ENCODE measurements at regions not wholly inside any gene's neighbourhood (a gene's known extent, or its start where the extent isn't known, plus 50 kb on each side); places are given as distances from the start of the nearest gene placed in this dataset.

GRCh38 chr16:60914334-60914733, 1121.9 kb downstream of the CDH8 start:
- no peaks in the 10 kb centered on the region for H3F3A ChIP-seq (ENCODE audit: insufficient read depth, low read length)
- H3K9me3 ChIP-seq (replicated peaks; ENCODE audit: insufficient read depth, low read length): no peaks in the 10 kb centered on the region
- TF ChIP-seq, protein P1, sequence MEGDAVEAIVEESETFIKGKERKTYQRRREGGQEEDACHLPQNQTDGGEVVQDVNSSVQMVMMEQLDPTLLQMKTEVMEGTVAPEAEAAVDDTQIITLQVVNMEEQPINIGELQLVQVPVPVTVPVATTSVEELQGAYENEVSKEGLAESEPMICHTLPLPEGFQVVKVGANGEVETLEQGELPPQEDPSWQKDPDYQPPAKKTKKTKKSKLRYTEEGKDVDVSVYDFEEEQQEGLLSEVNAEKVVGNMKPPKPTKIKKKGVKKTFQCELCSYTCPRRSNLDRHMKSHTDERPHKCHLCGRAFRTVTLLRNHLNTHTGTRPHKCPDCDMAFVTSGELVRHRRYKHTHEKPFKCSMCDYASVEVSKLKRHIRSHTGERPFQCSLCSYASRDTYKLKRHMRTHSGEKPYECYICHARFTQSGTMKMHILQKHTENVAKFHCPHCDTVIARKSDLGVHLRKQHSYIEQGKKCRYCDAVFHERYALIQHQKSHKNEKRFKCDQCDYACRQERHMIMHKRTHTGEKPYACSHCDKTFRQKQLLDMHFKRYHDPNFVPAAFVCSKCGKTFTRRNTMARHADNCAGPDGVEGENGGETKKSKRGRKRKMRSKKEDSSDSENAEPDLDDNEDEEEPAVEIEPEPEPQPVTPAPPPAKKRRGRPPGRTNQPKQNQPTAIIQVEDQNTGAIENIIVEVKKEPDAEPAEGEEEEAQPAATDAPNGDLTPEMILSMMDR (IDR thresholded peaks at IDR 0.05; ENCODE audit: low read length): no peak
- TF ChIP-seq EZH2 (optimal IDR thresholded peaks at IDR 0.05; ENCODE audit: low read depth, low read length) (no peak), EZH2phosphoT487 (IDR thresholded peaks at IDR 0.05; ENCODE audit: low read length) (no peak)
- no peak overlapping the region for H3K9ac ChIP-seq (ENCODE audit: low read length)
- H4K20me1 ChIP-seq (ENCODE audit: insufficient read depth, low read length): no peaks in the 10 kb centered on the region
- H3K79me2 ChIP-seq (ENCODE audit: low read length): no peaks in the 10 kb centered on the region
- no peaks in the 10 kb centered on the region for H3K4me1 ChIP-seq (ENCODE audit: low read length)
- DNase-seq: no peak
- no peaks in the 10 kb centered on the region for H3K9me2 ChIP-seq (replicated peaks; ENCODE audit: insufficient read depth, low read length)
- no peak overlapping the region for H3K4me3 ChIP-seq (ENCODE audit: low read length)
- H3K36me3 ChIP-seq (replicated peaks; ENCODE audit: insufficient read depth, low read length): no peaks in the 10 kb centered on the region
- no peak overlapping the region for H3K27ac ChIP-seq (ENCODE audit: low read length)
- no peaks in the 10 kb centered on the region for H3K27me3 ChIP-seq (replicated peaks; ENCODE audit: insufficient read depth, low read length)
- no peak overlapping the region for H2AFZ ChIP-seq (ENCODE audit: low read length)
- H3K4me2 ChIP-seq (ENCODE audit: low read depth, low read length): no peak overlapping the region

- no peaks in the 10 kb centered on the region for H3K79me2 ChIP-seq (ENCODE audit: low read length)
- no peaks in the 10 kb centered on the region for H3K27me3 ChIP-seq (replicated peaks; ENCODE audit: insufficient read depth, low read length)
- no peaks in the 10 kb centered on the region for H3F3A ChIP-seq (ENCODE audit: insufficient read depth, low read length)
- H3K9ac ChIP-seq (ENCODE audit: low read length): no peak overlapping the region
- H3K9me2 ChIP-seq (replicated peaks; ENCODE audit: insufficient read depth, low read length): no peaks in the 10 kb centered on the region
- no peak overlapping the region for H3K27ac ChIP-seq (ENCODE audit: low read length)
- no peak for TF ChIP-seq EZH2phosphoT487 (IDR thresholded peaks at IDR 0.05; ENCODE audit: low read length)
- no peak for TF ChIP-seq EZH2 (optimal IDR thresholded peaks at IDR 0.05; ENCODE audit: low read depth, low read length)
- TF ChIP-seq, protein P1 (IDR thresholded peaks at IDR 0.05; ENCODE audit: low read length): no peak; the same call in 1 of the 2 replicates
- DNase-seq: no peak
- no peak overlapping the region for H3K4me2 ChIP-seq (ENCODE audit: low read depth, low read length)
- no peak overlapping the region for H2AFZ ChIP-seq (ENCODE audit: low read length)
- H3K4me3 ChIP-seq (ENCODE audit: low read length): no peak overlapping the region
- H3K36me3 ChIP-seq (replicated peaks; ENCODE audit: insufficient read depth, low read length): no peaks in the 10 kb centered on the region
- no peaks in the 10 kb centered on the region for H3K9me3 ChIP-seq (replicated peaks; ENCODE audit: insufficient read depth, low read length)
- no peaks in the 10 kb centered on the region for H4K20me1 ChIP-seq (ENCODE audit: insufficient read depth, low read length)
- H3K4me1 ChIP-seq (ENCODE audit: low read length): no peaks in the 10 kb centered on the region
These were observed 1128.6 kb downstream of the CDH8 start for GRCh38 chr16:60907645-60908044.

DNA sequence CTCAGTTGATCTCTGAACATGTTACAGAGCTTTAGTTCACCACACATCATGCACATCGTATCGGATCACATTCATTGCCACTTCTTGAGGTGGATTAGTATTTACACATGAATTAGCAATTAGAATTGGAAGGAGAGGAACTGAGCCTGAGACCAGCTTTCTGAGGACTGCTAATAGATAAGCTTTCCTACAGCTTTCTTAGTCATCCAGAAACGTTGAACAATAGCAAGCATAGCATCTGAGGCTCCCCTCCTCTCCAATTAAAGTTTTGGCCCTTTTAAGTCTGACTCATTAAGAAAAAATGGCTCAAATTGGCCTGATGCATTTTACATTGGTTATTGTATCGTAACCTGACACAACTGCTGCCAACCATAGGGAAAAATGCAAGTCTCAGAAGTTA, 1130.4 kb downstream of the CDH8 start:
- Histone ChIP-seq H3K27me3 (replicated peaks; ENCODE audit: insufficient read depth, low read length) (no peaks in the 10 kb centered on the region), H3K36me3 (replicated peaks; ENCODE audit: insufficient read depth, low read length) (no peaks in the 10 kb centered on the region), H3K9ac (ENCODE audit: low read length) (no peak overlapping the region), H3K4me3 (ENCODE audit: low read length) (no peak overlapping the region), H3K9me2 (replicated peaks; ENCODE audit: insufficient read depth, low read length) (no peaks in the 10 kb centered on the region), H3K9me3 (replicated peaks; ENCODE audit: insufficient read depth, low read length) (no peaks in the 10 kb centered on the region), H4K20me1 (ENCODE audit: insufficient read depth, low read length) (no peaks in the 10 kb centered on the region), H3F3A (ENCODE audit: insufficient read depth, low read length) (no peaks in the 10 kb centered on the region), H3K4me1 (ENCODE audit: low read length) (no peaks in the 10 kb centered on the region), H3K4me2 (ENCODE audit: low read depth, low read length) (no peak overlapping the region), H2AFZ (ENCODE audit: low read length) (no peak overlapping the region), H3K79me2 (ENCODE audit: low read length) (no peaks in the 10 kb centered on the region), H3K27ac (ENCODE audit: low read length) (no peak overlapping the region)
- DNase-seq: no peak
- TF ChIP-seq, protein P1 (IDR thresholded peaks at IDR 0.05; ENCODE audit: low read length): no peak
- no peak for TF ChIP-seq EZH2 (optimal IDR thresholded peaks at IDR 0.05; ENCODE audit: low read depth, low read length)
- TF ChIP-seq EZH2phosphoT487 (IDR thresholded peaks at IDR 0.05; ENCODE audit: low read length): no peak
